ENCODE measurements at regions not wholly inside any gene's neighbourhood (a gene's known extent, or its start where the extent isn't known, plus 50 kb on each side); places are given as distances from the start of the nearest gene placed in this dataset.

- DNase-seq (ENCODE audit: low read depth), result no peak
- no peak overlapping the region for H3K4me3 ChIP-seq (ENCODE audit: low read length)
- TF ChIP-seq CTCF (IDR thresholded peaks at IDR 0.05; ENCODE audit: insufficient read depth, low read depth, low read length, missing control alignments), result no peak
Measured at GRCh38 chr6:16871047-16871446, 109.8 kb upstream of the ATXN1 start.

GRCh38 chr6:16868968-16869367, 107.7 kb upstream of the ATXN1 start:
- TF ChIP-seq CTCF (IDR thresholded peaks at IDR 0.05; ENCODE audit: insufficient read depth, low read depth, low read length, missing control alignments), result no peak
- H3K4me3 ChIP-seq (ENCODE audit: low read length), result no peak overlapping the region
- DNase-seq (ENCODE audit: low read depth), result no peak

- H3K4me3 ChIP-seq (ENCODE audit: low read length), result no peak overlapping the region
- TF ChIP-seq CTCF (IDR thresholded peaks at IDR 0.05; ENCODE audit: insufficient read depth, low read depth, low read length, missing control alignments), result no peak
- no peak for DNase-seq (ENCODE audit: low read depth)
Measured at GRCh38 chr6:16857969-16858592, 96.8 kb upstream of the ATXN1 start.

- TF ChIP-seq CTCF (IDR thresholded peaks at IDR 0.05; ENCODE audit: insufficient read depth, low read depth, low read length, missing control alignments), result no peak
- DNase-seq (ENCODE audit: low read depth), result no peak
- H3K4me3 ChIP-seq (ENCODE audit: low read length), result no peak overlapping the region
Measured at GRCh38 chr6:16855460-16855859, 94.2 kb upstream of the ATXN1 start.

- DNase-seq (ENCODE audit: low read depth), result peak; percentile 27
- no peak overlapping the region for H3K4me3 ChIP-seq (ENCODE audit: low read length)
- no peak for TF ChIP-seq CTCF (IDR thresholded peaks at IDR 0.05; ENCODE audit: insufficient read depth, low read depth, low read length, missing control alignments)
Measured at GRCh38 chr6:16854986-16855385, 93.7 kb upstream of the ATXN1 start.

GRCh38 chr6:16852671-16853070, 91.4 kb upstream of the ATXN1 start:
- H3K4me3 ChIP-seq (ENCODE audit: low read length), result no peak overlapping the region
- no peak for DNase-seq (ENCODE audit: low read depth)
- no peak for TF ChIP-seq CTCF (IDR thresholded peaks at IDR 0.05; ENCODE audit: insufficient read depth, low read depth, low read length, missing control alignments)

GRCh38 chr6:16851758-16852157, 90.5 kb upstream of the ATXN1 start:
- TF ChIP-seq CTCF (IDR thresholded peaks at IDR 0.05; ENCODE audit: insufficient read depth, low read depth, low read length, missing control alignments), result no peak
- no peak for DNase-seq (ENCODE audit: low read depth)
- H3K4me3 ChIP-seq (ENCODE audit: low read length), result no peak overlapping the region

Measured in epithelial cell of esophagus (primary cell).